ENCODE measurements at regions not wholly inside any gene's neighbourhood (a gene's known extent, or its start where the extent isn't known, plus 50 kb on each side); places are given as distances from the start of the nearest gene placed in this dataset.

GRCh38 chr7:21146642-21147423 is 281.1 kb upstream of the SP4 start:
- DNase-seq, result no peak

- DNase-seq, result no peak
Measured at GRCh38 chr7:21149809-21150208, 278.1 kb upstream of the SP4 start.

- DNase-seq, result no peak
Measured at GRCh38 chr7:21154614-21155013, 273.3 kb upstream of the SP4 start.

GRCh38 chr7:21159506-21159905 is 268.4 kb upstream of the SP4 start:
- no peak for DNase-seq

- DNase-seq, result no peak
Measured at GRCh38 chr7:21160401-21160800, 267.5 kb upstream of the SP4 start.

- no peak for DNase-seq
Measured at GRCh38 chr7:21167942-21168341, 259.9 kb upstream of the SP4 start.

GRCh38 chr7:21169667-21170580 is 258.0 kb upstream of the SP4 start:
- DNase-seq, result no peak

- no peak for DNase-seq
Measured at GRCh38 chr7:21172800-21173199, 255.1 kb upstream of the SP4 start.

GRCh38 chr7:21173436-21173835 is 254.4 kb upstream of the SP4 start:
- DNase-seq, result no peak

- DNase-seq, result no peak
Measured at GRCh38 chr7:21175714-21176113, 252.2 kb upstream of the SP4 start.

- no peak for DNase-seq
Measured at GRCh38 chr7:21184942-21185652, 242.8 kb upstream of the SP4 start.

- no peak for DNase-seq
Measured at GRCh38 chr7:21185653-21186265, 242.1 kb upstream of the SP4 start.

- no peak for DNase-seq
Measured at GRCh38 chr7:21191321-21192073, 236.4 kb upstream of the SP4 start.

- no peak for DNase-seq
Measured at GRCh38 chr7:21192657-21193056, 235.2 kb upstream of the SP4 start.

GRCh38 chr7:21193895-21194294 is 234.0 kb upstream of the SP4 start:
- no peak for DNase-seq

- no peak for DNase-seq
Measured at GRCh38 chr7:21194936-21195335, 232.9 kb upstream of the SP4 start.

GRCh38 chr7:21198921-21199320 is 229.0 kb upstream of the SP4 start:
- no peak for DNase-seq

- no peak for DNase-seq
Measured at GRCh38 chr7:21200503-21200902, 227.4 kb upstream of the SP4 start.

- DNase-seq, result no peak
Measured at GRCh38 chr7:21214657-21215056, 213.2 kb upstream of the SP4 start.

- no peak for DNase-seq
Measured at GRCh38 chr7:21215307-21215706, 212.6 kb upstream of the SP4 start.

GRCh38 chr7:21217365-21217764 is 210.5 kb upstream of the SP4 start:
- DNase-seq, result no peak
